Progenitor cell of endocrine pancreas (in vitro differentiated cells): ENCODE measurements at regions not wholly inside any gene's neighbourhood (a gene's known extent, or its start where the extent isn't known, plus 50 kb on each side); places are given as distances from the start of the nearest gene placed in this dataset.

ENCODE experiments used
- DNase-seq: peaks from one replicate; pipeline ENCODE4 v3.0.0; 2021; ENCODE audit warnings: low spot score; ENCODE audit not compliant: unreplicated experiment
- H3K27ac Mint-ChIP-seq: 2 replicates; pipeline ENCODE4 v1.8.0; 2021; ENCODE audit warnings: mild to moderate bottlenecking, moderate library complexity, mixed read lengths
- H3K27me3 Mint-ChIP-seq: 2 replicates; pipeline ENCODE4 v1.8.0; 2021; ENCODE audit warnings: mixed read lengths
- H3K36me3 Mint-ChIP-seq: 2 replicates; pipeline ENCODE4 v1.8.0; 2022; ENCODE audit warnings: mixed read lengths; ENCODE audit not compliant: insufficient read depth
- H3K4me1 Mint-ChIP-seq: 2 replicates; pipeline ENCODE4 v1.8.0; 2021; ENCODE audit warnings: low read depth, mixed read lengths
- H3K4me3 Mint-ChIP-seq: 2 replicates; pipeline ENCODE4 v1.8.0; 2021; ENCODE audit warnings: low read depth, mild to moderate bottlenecking, moderate library complexity, mixed read lengths
- H3K9me3 Mint-ChIP-seq: 2 replicates; pipeline ENCODE4 v1.8.0; 2021; ENCODE audit warnings: low read depth, mixed read lengths
- TF ChIP-seq, protein P1 (sequence below): fragments of 200-600 bp; sonication (generic); IDR thresholded peaks from one replicate; pipeline ENCODE4 v1.5.0; 2021; ENCODE audit warnings: antibody characterized with exemption, mild to moderate bottlenecking; ENCODE audit not compliant: unreplicated experiment

DNA sequence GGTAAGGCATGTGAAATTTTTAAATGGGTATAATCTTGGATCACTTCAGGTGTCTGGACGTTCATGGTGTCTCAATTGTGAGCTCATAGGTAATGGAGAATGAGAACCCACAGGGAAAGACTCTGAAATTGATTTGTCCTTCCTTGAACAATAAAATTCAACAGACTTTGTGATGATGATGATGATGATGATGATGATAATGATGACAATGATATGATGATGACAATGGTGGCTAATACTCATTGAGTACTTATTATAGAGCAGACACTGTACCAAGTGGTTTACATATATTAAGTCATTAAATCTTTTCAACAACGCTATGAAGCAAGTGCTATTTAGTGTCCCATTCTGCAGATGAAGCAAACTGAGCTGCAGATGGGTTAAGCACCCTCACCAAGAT is 86.6 kb upstream of the BDNF start:
- no peak for DNase-seq
- Mint-ChIP-seq H3K27me3 (peaks cover 3% of the 10 kb centered on the region), H3K9me3 (no peaks in the 10 kb centered on the region), H3K36me3 (no peaks in the 10 kb centered on the region), H3K4me1 (no peaks in the 10 kb centered on the region), H3K27ac (no peak overlapping the region), H3K4me3 (no peak overlapping the region)
- TF ChIP-seq, protein P1, sequence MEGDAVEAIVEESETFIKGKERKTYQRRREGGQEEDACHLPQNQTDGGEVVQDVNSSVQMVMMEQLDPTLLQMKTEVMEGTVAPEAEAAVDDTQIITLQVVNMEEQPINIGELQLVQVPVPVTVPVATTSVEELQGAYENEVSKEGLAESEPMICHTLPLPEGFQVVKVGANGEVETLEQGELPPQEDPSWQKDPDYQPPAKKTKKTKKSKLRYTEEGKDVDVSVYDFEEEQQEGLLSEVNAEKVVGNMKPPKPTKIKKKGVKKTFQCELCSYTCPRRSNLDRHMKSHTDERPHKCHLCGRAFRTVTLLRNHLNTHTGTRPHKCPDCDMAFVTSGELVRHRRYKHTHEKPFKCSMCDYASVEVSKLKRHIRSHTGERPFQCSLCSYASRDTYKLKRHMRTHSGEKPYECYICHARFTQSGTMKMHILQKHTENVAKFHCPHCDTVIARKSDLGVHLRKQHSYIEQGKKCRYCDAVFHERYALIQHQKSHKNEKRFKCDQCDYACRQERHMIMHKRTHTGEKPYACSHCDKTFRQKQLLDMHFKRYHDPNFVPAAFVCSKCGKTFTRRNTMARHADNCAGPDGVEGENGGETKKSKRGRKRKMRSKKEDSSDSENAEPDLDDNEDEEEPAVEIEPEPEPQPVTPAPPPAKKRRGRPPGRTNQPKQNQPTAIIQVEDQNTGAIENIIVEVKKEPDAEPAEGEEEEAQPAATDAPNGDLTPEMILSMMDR = no peak

DNA sequence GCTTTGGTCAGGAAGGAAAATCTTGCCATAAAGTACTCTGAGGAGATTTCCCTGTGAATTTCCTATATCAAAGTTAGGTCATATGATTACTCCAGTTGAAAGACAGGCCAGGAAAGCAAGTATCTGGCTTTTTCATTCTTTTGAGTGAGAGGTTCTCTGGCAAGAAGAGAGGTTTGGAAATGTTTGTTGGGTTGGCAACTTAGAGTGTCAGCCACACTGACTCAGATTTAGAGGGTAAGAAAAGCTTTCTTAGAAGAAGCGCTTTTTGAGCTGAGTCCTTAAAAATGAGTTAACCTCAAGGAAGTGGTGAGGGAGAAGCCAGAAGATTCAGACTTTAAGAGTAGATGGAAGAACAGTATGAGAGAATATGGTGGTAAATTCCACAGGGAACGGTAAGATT is 86.1 kb upstream of the BDNF start:
- Mint-ChIP-seq H3K4me3 (no peak overlapping the region), H3K36me3 (no peaks in the 10 kb centered on the region), H3K9me3 (no peaks in the 10 kb centered on the region), H3K27me3 (peaks cover 3% of the 10 kb centered on the region), H3K27ac (no peak overlapping the region), H3K4me1 (no peaks in the 10 kb centered on the region)
- TF ChIP-seq, protein P1 = no peak
- DNase-seq = no peak

DNA sequence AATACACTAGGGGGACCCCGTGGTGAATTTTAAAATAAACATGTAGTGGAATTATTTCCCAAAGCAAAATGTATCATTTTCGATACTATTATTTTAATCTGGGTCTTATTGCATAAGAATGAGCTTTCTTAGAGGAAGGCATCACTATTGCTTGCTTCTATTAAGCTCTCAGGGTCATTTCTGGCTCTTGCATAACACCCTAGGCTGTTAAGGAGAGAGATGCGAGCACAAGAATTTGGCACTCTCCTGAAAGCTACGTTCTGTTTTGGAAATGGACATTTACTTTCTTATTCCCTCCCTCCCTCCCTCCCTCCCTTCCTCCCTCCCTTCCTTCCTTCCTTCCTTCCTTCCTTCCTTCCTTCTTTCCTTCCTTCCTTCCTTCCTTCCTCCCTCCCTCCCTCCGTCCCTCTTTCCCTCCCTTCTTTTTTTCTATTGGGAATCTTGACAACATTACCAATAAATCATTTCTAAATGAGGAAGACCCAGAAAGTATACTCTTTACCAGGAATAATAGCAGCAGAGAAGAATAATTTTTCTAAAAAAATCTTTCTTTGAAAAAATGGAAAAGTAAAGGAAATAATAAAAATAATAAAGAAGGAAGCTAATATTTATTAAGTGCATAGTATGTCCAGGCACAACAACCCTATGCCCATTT is 83.6 kb upstream of the BDNF start:
- H3K36me3 Mint-ChIP-seq = no peaks in the 10 kb centered on the region
- no peaks in the 10 kb centered on the region for H3K9me3 Mint-ChIP-seq
- no peak overlapping the region for H3K4me3 Mint-ChIP-seq
- H3K27me3 Mint-ChIP-seq = peaks cover 3% of the 10 kb centered on the region
- H3K27ac Mint-ChIP-seq = no peak overlapping the region
- TF ChIP-seq, protein P1 = no peak
- DNase-seq = no peak
- no peaks in the 10 kb centered on the region for H3K4me1 Mint-ChIP-seq

DNA sequence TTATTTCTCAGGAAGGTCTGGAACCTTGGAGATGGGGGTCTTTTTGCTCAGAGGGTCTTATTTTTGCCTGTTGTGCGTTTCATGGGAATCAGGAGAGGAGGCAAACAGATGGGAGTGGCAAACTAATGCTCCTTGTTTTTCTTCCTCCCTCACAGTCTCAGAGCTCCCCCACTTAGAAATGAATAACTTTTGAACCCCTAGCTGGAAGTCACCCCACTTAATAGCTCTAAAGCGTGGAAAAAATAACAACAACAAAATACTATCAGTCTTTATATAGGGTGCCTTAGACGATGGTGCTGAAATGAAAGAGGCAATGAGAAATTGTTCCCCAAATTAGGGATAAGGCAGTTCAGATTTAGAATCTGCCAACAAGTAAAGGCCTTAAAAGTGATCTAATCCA is 76.8 kb upstream of the BDNF start:
- H3K9me3 Mint-ChIP-seq = no peaks in the 10 kb centered on the region
- no peaks in the 10 kb centered on the region for H3K4me1 Mint-ChIP-seq
- no peak for DNase-seq
- TF ChIP-seq, protein P1 = no peak
- no peaks in the 10 kb centered on the region for H3K36me3 Mint-ChIP-seq
- peaks cover 3% of the 10 kb centered on the region for H3K27me3 Mint-ChIP-seq
- H3K4me3 Mint-ChIP-seq = no peak overlapping the region
- no peak overlapping the region for H3K27ac Mint-ChIP-seq

DNA sequence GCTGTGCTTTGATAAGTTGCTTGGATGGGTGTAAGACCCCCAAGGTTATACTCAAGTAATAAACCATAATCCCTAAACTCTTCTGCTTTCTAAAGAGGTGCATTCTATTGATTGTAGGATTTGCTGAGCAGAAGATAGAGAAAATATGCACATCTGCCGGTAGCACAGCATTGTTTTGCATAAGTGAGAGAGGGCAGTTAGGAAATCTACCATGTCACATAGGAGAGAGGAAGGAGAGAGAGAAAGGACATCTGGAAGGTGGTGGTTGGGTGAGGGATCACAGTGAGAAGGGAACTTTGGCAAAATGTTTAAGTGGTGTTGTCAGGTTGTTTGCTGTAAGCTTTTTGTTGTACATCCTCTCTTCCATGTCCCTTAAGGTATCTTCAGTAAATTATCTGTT is 73.6 kb upstream of the BDNF start:
- TF ChIP-seq, protein P1 = no peak
- Mint-ChIP-seq H3K4me3 (no peak overlapping the region), H3K36me3 (no peaks in the 10 kb centered on the region), H3K9me3 (no peaks in the 10 kb centered on the region), H3K4me1 (no peaks in the 10 kb centered on the region), H3K27me3 (peaks cover 3% of the 10 kb centered on the region), H3K27ac (no peak overlapping the region)
- no peak for DNase-seq
